Smooth muscle cell (in vitro differentiated cells): ENCODE measurements at regions not wholly inside any gene's neighbourhood (a gene's known extent, or its start where the extent isn't known, plus 50 kb on each side); places are given as distances from the start of the nearest gene placed in this dataset.
"Not testable (repeated sequence)": the region's sequence is repeated elsewhere in the genome, so short reads cannot be mapped to it uniquely, and the experiment has no call there.

Source experiments
- DNase-seq: peaks from one replicate; lab custom pipeline; 2025; ENCODE audit not compliant: unreplicated experiment; lab: John Stamatoyannopoulos, UW
- H2AFZ ChIP-seq: fragments of 200-600 bp; sonication (generic); 2 replicates; pipeline ENCODE4 v1.6.0; 2016; ENCODE audit warnings: antibody characterized with exemption, low read depth, mild to moderate bottlenecking
- H3F3A ChIP-seq: fragments of 200-600 bp; sonication (generic); 2 replicates; pipeline ENCODE4 v1.6.0; 2017; ENCODE audit warnings: antibody characterized with exemption, low read depth
- H3K27ac ChIP-seq: fragments of 200-600 bp; sonication (generic); 2 replicates; pipeline ENCODE4 v1.5.1; 2016; ENCODE audit warnings: low read depth, mild to moderate bottlenecking
- H3K27me3 ChIP-seq: fragments of 200-600 bp; sonication (generic); 2 replicates; pipeline ENCODE4 v1.6.1; 2016; ENCODE audit warnings: low read depth, mild to moderate bottlenecking
- H3K36me3 ChIP-seq: fragments of 200-600 bp; sonication (generic); 2 replicates; pipeline ENCODE4 v1.5.1; 2016; ENCODE audit warnings: low read depth
- H3K4me1 ChIP-seq: fragments of 200-600 bp; sonication (generic); 2 replicates; pipeline ENCODE4 v1.5.1; 2016; ENCODE audit warnings: low read depth
- H3K4me2 ChIP-seq: fragments of 200-600 bp; sonication (generic); 2 replicates; pipeline ENCODE4 v1.6.0; 2016; ENCODE audit warnings: mild to moderate bottlenecking
- H3K4me3 ChIP-seq: fragments of 200-600 bp; sonication (generic); 2 replicates; pipeline ENCODE4 v1.5.1; 2016; ENCODE audit warnings: mild to moderate bottlenecking
- H3K79me2 ChIP-seq: fragments of 200-600 bp; sonication (generic); 2 replicates; pipeline ENCODE4 v1.6.0; 2016; ENCODE audit warnings: low read depth, mild to moderate bottlenecking
- H3K9ac ChIP-seq: fragments of 200-600 bp; sonication (generic); 2 replicates; pipeline ENCODE4 v1.6.0; 2016; ENCODE audit warnings: low read depth
- H3K9me3 ChIP-seq: fragments of 200-600 bp; sonication (generic); replicated peaks from 2 replicates; pipeline ENCODE4 v1.5.1; 2016; ENCODE audit warnings: low read depth
- H4K20me1 ChIP-seq: fragments of 200-600 bp; sonication (generic); 2 replicates; pipeline ENCODE4 v1.6.0; 2016; ENCODE audit warnings: low read depth
- CTCF ChIP-seq: fragments of 200-600 bp; sonication (generic); IDR thresholded peaks from 2 replicates; pipeline ENCODE4 v1.5.1; 2017; ENCODE audit warnings: borderline replicate concordance, mild to moderate bottlenecking, antibody characterized with exemption; ENCODE audit not compliant: insufficient read depth, poor library complexity, severe bottlenecking
- WGBS: methylation state at CpG from one replicate; pipeline ENCODE4 v1.1.7; 2016; ENCODE audit warnings: low lambda C conversion rate; 5-methylcytosine and 5-hydroxymethylcytosine counted together

- 89% methylated on average over 12 of the region's 12 CpGs for WGBS
- Histone ChIP-seq H3K36me3 (no peaks in the 10 kb centered on the region), H3K4me3 (no peak overlapping the region), H3K27ac (no peak overlapping the region), H3K9me3 (no peaks in the 10 kb centered on the region), H4K20me1 (no peaks in the 10 kb centered on the region), H3K79me2 (no peaks in the 10 kb centered on the region), H2AFZ (no peak overlapping the region), H3K4me2 (no peak overlapping the region), H3F3A (no peaks in the 10 kb centered on the region), H3K9ac (no peak overlapping the region), H3K27me3 (no peaks in the 10 kb centered on the region), H3K4me1 (no peaks in the 10 kb centered on the region)
- no peak for DNase-seq
- no peak for TF ChIP-seq CTCF
Observed at GRCh38 chr4:3636646-3637320, 104.6 kb upstream of the LRPAP1 start.

GRCh38 chr4:3636020-3636419 is 103.8 kb upstream of the LRPAP1 start:
- H4K20me1 ChIP-seq, H3K9ac ChIP-seq, H3K9me3 ChIP-seq, H3K36me3 ChIP-seq, H3K79me2 ChIP-seq, H3K4me2 ChIP-seq, H3K27me3 ChIP-seq, H3K4me1 ChIP-seq, H3F3A ChIP-seq, DNase-seq, H3K4me3 ChIP-seq, H3K27ac ChIP-seq, H2AFZ ChIP-seq: not testable (repeated sequence)
- 66% methylated on average over 2 of the region's 2 CpGs for WGBS

GRCh38 chr4:3634894-3635820 is 102.9 kb upstream of the LRPAP1 start:
- H3F3A ChIP-seq, result no peaks in the 10 kb centered on the region
- no peaks in the 10 kb centered on the region for H3K27me3 ChIP-seq
- H3K4me3 ChIP-seq, result no peak overlapping the region
- H2AFZ ChIP-seq, result no peak overlapping the region
- H4K20me1 ChIP-seq, result no peaks in the 10 kb centered on the region
- no peaks in the 10 kb centered on the region for H3K9me3 ChIP-seq
- WGBS, result 88% methylated on average over 28 of the region's 28 CpGs
- H3K9ac ChIP-seq, result no peak overlapping the region
- DNase-seq, result no peak
- no peaks in the 10 kb centered on the region for H3K4me1 ChIP-seq
- H3K27ac ChIP-seq, result no peak overlapping the region
- H3K4me2 ChIP-seq, result no peak overlapping the region
- no peaks in the 10 kb centered on the region for H3K79me2 ChIP-seq
- H3K36me3 ChIP-seq, result no peaks in the 10 kb centered on the region
- TF ChIP-seq CTCF, result no peak

- H3K27ac ChIP-seq, result no peak overlapping the region
- 95% methylated on average over 16 of the region's 17 CpGs for WGBS
- no peak for DNase-seq
Observed at GRCh38 chr4:3634281-3634857, 102.1 kb upstream of the LRPAP1 start.

GRCh38 chr4:3633277-3633676 is 101.1 kb upstream of the LRPAP1 start:
- not testable (repeated sequence) for H2AFZ ChIP-seq, H4K20me1 ChIP-seq, H3F3A ChIP-seq, DNase-seq, H3K9ac ChIP-seq, H3K4me2 ChIP-seq, H3K36me3 ChIP-seq, H3K27me3 ChIP-seq, H3K79me2 ChIP-seq, H3K4me1 ChIP-seq, H3K4me3 ChIP-seq, H3K9me3 ChIP-seq, H3K27ac ChIP-seq
- WGBS, result 100% methylated on average over 5 of the region's 10 CpGs

More at GRCh38 chr4:3634281-3634857, 102.1 kb upstream of the LRPAP1 start:
- Histone ChIP-seq H3K4me2 (no peak overlapping the region), H3F3A (no peaks in the 10 kb centered on the region), H3K4me1 (no peaks in the 10 kb centered on the region), H3K27me3 (no peaks in the 10 kb centered on the region), H3K36me3 (no peaks in the 10 kb centered on the region), H4K20me1 (no peaks in the 10 kb centered on the region), H3K9ac (no peak overlapping the region), H3K4me3 (no peak overlapping the region), H2AFZ (no peak overlapping the region), H3K79me2 (no peaks in the 10 kb centered on the region), H3K9me3 (no peaks in the 10 kb centered on the region)
- no peak for TF ChIP-seq CTCF

GRCh38 chr4:3632794-3633193 is 100.6 kb upstream of the LRPAP1 start:
- not testable (repeated sequence) for H3K4me3 ChIP-seq, H3K79me2 ChIP-seq, H3K27me3 ChIP-seq, H4K20me1 ChIP-seq, H3K27ac ChIP-seq, DNase-seq, H3F3A ChIP-seq, H3K9me3 ChIP-seq, H3K36me3 ChIP-seq, H3K9ac ChIP-seq, H3K4me1 ChIP-seq, H2AFZ ChIP-seq, H3K4me2 ChIP-seq
- 97% methylated on average over 16 of the region's 18 CpGs for WGBS
